Superior temporal gyrus (tissue), 1 donor: ENCODE measurements at regions not wholly inside any gene's neighbourhood (a gene's known extent, or its start where the extent isn't known, plus 50 kb on each side); places are given as distances from the start of the nearest gene placed in this dataset.
"Not testable (repeated sequence)": the region's sequence is repeated elsewhere in the genome, so short reads cannot be mapped to it uniquely, and the experiment has no call there.

Source experiments
- DNase-seq: peaks from one replicate; pipeline ENCODE4 v3.0.0-alpha.2; 2016; ENCODE audit errors: extremely low spot score

DNA sequence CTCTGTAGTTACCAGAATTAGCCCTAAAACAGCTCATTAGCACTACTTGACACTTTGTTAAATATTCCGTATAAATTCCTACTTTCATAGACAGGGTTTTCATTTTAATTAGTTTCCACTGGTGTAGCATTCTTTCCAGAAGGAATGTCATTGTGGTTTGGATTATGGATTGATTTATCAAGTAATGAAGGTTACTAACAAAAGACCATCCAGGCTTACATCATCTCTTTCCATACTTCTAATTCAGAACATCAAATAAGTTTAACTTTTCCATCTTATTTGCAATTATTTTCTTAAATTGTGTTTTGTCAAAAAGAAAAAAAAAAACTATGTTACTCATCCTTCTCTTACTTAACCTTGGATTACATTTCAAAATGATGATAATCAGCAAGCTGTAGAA lies 231.8 kb upstream of the SPOPL start:
- no peak for DNase-seq

DNA sequence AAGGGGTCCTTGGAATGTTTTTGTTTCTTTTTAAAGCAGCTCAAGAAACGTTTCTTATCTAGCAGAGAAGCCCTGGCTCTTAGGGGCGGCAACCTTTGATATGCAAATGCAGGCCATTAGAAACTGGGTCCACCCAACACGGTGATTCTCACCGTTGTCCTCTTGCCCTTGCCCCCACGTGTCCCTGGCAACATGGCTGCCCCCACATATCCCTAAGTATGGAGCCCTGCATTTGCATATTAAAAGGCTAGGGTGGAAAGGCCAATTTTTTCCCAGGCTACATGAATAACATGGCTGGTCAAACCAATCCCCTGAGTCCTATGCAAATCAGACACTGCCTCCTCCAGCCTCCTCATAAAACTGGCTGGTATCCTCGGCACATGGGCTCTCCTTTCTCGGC lies 230.1 kb upstream of the SPOPL start:
- DNase-seq = no peak

DNA sequence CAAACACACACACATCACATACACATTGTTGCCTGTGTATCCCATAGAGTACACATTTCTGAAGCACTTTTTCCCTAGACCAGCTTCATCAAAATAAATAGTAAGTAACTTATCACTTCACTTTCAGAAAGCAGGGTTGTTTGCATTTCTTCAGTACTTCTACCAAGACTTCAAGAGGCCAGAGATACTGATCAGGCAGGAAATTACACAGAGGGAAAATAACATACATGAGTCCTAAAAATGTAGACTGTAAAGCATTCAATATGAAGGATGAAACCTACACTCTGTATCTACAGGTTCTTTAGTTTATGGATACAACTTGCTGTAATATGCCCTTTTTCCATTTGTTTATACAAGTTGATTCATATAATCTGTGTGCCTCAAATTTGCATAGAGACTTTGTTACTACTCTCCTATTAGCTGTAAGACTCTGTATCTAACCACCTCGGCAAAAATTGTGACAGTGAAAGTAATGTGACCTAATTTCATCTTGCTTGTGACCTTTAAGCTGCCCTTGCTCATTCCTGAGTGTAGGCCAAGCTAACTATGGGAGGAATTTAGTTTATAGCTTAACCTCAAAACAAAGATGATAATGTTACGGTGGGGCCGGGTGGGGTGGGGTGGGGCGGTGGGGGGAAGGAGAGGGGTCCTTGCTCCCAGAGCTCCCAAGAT lies 228.9 kb upstream of the SPOPL start:
- DNase-seq = no peak

DNA sequence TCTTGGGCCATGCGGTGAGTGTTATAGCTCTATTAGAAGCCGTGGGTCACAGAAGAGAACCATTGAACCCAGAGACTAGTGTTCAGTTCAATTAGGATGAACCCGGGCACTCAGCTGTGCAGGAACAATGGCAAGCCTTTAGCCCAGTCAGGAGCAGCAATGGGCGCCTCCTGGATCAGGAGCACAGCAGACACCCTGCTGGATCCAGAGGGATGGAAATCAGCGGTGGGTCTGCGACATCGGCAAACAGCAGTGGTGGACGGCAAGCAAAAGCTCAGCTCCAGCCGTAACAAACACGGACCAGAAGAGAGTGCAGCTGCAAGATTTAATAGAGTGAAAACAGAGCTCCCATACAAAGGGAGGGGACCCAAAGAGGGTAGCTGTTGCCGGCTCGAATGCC lies 228.3 kb upstream of the SPOPL start:
- not testable (repeated sequence) for DNase-seq

DNA sequence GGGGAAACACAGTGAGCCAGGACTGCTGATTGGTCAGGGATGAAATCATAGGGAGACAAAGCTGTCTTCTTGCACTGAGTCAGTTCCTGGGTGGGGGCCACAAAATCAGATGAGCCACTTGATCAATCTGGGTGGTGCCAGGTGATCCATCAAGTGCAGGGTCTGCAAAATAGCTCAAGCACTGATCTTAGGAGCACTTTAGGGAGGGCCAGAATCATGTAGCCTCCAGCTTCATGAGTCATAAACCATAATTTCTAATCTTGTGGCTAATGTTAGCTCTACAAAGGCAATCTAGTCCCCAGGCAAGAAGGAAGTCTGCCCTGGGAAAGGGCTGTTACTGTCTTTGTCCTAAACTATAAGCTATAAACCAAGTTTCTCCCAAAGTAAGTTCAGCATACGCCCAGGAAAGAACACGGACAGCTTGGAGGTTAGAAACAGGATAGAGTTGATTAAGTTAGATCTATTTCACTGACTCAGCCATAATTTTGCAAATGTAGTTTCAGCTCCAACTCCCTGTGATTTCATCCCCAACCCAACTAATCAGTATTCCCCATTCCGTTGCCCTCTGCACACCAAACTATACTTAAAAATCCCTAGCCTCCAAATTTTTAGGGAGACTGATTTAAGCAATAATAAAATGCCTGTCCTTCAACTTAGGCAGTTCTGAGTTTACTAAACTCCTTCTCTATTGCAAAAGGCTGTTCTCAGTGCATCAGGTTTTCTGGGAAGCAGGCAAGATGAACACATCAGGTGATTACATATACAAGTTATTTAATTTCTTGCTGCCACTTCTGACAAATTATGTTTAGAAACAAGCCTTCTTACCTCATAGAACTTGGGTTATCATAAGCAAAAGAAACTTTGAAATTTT lies 226.9 kb upstream of the SPOPL start:
- no peak for DNase-seq

DNA sequence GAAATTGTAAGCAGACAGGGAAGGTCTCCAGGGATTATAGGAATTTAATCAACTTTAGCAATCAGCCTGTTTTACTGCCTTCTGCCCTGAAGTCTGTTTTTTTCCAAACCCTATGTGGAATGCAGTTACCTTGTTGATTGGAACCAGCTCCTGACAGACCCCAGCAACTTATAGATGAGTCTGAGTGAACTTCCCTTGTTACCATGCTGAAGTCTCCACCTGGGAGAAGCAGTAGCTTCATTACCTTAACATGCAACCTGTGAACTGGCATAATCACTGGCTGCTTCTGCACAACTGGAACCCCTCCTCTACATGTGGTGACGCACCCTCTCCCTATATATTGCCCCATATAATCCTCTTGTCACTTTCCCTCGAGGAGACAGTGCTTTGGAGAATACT lies 226.3 kb upstream of the SPOPL start:
- DNase-seq = no peak

DNA sequence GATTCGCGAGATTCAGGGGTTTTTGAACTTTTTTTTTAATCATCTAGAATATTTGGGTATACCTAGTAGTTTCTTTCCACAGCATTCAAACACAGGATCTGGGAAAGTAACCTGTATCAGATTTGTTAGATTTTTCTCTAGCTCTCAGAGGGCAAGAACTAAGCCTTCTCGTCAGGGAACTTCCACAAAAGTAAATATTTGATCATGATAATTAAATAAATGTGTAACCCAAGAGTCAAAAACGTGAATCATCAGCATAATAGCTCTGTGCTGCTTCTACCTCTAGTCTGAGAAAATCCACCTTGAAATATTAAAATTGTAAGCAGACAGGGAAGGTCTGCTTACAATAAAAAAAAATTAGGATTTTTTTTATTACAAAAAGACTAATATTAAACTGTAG lies 225.7 kb upstream of the SPOPL start:
- DNase-seq = no peak

DNA sequence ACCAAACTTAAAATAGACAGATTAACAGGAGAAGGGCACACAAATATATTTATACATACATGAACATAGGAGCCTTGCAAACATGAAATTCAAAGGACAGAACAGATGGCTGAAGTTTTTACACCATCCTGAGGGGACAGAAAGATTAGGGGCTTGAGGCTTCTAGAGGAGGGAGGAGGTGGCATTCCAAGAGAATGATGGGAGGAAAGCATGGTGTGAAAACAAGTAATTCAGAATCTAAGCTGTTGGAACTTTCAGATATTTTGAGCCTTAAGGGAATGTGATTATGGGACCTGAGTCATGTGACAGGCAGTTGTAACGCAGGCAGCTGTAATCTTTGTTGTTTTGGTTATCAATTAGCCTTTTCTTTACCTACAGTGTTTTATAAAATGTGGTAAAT lies 225.2 kb upstream of the SPOPL start:
- no peak for DNase-seq

DNA sequence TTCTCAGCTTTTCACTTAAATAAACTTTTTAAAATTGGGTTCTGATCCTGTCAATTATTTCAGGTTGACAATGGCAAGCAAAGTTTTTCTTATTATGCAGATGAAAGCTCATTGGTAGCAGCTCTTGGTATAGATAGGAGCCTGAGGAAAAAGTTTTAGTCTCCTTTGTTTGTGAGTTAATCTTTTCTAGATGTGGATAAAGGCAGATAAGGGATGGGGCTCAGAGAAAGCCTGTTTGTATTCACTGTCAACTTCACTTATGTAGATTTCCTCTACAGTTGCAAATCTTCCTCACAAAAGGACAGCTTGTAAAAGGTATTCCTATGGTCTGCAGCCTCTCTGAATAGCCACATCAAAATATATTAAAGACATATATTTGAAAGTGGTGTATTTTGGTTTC lies 224.5 kb upstream of the SPOPL start:
- no peak for DNase-seq

DNA sequence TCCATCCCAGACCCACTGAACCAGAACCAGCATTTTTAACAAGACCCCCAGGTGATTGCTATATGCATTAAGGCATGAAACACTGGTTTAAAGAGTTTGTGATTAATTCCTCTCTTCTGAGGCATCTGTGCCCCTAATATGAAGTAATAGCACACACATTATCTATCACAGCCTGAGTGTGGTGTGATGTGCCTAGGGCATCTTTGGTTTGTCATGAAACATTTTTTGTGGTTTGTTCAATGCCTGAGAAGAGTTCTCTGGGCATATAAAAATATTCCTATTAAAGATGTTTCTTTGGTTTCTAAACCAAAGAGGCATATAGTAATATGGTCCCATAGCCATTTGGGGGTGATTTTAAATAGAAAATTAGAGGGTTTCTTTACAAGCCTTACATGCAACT lies 221.7 kb upstream of the SPOPL start:
- DNase-seq = no peak

DNA sequence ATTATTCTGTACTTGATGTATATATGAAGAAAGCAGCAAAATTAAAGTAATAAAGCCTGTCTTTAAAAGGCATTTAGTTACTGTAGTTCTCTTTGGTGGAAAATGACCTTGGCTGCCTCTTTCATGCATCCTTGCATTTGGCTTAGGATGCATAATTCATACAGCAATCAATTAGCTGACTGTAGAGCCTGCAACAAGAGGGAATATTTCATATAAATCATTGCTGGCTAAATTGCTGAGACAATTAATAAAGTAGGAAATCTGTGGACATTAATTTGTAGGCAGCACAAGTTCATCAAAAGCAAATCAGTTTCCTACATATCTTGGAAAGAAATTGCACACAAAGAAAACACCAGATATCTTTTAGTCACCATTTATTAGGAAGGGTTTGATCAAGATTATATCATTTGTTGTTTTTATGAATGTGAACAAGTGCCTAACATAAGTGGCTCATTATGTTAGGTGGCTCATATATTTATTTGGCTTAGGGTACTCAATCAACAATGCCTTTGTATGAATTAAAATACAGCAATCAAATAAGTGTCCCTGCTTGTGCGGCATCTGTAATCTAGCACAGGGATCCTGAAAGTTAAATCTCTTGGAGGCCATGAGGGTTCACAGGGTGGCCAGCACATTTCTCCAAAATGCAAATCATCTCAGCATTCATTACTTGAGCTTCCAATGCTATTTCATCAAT lies 220.4 kb upstream of the SPOPL start:
- no peak for DNase-seq

DNA sequence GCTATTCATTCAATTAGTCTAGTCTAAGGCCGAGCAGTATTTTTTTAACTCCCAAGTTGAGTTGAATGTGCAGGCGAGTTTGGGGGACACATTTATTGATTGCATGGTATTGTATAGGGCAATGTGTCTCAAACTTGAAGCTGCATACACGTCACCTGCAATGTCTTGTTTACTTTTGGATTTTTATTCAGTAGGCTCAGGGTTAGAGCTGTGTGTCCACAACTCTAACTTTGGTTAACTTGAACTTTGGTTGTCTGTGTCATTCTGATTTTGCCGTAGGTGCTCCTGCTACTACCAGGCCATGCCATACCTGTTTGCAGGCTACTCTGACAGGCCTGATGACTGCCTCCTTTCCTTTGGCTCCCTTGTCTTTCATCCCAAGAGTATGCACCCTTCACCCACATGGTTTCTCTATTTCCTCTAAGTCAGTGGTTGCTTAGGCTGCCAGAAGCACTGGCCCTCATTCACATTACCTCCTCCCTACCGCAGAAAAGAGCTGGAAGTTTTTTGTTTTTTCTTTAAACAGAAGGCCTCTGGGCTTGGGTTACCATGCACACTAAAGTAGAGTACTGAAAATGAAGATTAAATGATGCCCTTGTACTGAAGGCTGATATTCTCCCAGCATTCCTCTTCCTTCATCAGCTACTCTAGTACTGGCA lies 219.4 kb upstream of the SPOPL start:
- DNase-seq = no peak

DNA sequence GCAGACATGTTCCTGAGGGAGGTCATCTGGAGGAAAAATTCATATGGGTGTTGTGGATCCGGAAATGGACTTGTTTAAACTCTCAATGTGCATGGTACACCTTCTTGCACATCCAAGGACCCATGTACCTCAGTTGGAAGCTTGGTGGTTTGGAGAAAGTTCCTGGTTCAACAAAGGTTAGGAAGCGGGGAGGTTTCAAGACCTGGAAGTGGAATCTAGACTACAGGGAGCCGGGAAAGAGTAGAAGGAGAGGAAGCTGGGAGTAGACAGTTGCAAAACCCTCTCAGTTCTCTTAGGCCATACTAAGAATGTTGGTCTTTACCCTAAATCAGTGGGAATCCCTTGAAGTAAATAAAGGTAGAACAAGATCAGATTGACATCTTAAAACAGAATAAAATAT lies 209.8 kb upstream of the SPOPL start:
- no peak for DNase-seq

DNA sequence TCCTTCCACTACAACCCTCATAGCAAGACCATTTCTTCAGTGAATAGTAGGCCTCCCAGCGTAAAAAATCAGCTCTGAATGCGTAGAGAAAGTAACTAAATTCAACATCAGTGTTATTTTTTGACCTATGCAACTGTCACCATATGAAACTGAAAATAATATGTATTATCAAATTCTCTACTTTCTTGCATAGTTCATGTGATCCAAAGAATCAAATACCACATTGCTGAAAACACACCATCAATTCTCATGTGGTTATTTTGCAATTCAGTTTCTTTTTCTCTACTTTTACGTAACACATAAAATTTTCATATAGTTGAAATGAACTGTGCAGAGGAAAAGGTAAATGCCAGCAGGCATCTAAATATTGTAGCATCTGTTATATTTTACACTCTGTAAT lies 208.5 kb upstream of the SPOPL start:
- no peak for DNase-seq

DNA sequence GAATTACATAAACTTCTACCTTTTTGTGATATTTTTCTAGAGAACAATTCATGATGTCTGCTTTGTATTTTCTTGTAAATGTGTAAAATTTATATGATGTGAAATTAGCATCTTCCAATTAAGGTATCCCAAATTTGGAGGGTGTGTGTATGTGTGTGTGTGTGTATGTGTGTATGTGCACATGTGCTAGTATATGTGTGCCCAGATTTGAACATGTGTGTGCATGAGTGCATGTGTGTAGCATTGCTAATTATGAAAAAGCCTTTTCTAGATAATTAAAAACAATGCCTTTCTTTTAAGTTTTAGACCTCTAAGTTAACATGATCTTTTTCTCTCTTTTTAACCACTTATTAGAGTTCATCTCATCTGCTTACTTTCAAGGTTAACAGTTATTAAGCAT lies 208.0 kb upstream of the SPOPL start:
- DNase-seq = no peak

DNA sequence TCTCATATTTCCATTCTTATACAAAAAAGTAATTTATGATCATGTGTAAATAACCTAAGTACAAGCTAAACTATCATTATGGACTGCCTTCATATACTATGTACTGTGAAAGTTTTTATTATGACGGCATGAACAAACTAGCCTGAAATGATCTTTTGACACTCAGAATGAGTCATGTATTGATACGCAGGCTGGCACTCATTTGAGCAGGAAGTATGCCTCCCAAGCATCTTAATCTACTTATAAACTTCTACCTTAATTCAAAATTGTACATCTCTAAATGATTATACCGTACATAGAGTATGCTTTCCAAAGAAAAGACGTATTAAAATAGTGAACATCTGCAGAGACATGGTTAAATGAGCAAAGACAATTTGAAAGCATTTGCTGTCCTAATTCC lies 207.1 kb upstream of the SPOPL start:
- no peak for DNase-seq

DNA sequence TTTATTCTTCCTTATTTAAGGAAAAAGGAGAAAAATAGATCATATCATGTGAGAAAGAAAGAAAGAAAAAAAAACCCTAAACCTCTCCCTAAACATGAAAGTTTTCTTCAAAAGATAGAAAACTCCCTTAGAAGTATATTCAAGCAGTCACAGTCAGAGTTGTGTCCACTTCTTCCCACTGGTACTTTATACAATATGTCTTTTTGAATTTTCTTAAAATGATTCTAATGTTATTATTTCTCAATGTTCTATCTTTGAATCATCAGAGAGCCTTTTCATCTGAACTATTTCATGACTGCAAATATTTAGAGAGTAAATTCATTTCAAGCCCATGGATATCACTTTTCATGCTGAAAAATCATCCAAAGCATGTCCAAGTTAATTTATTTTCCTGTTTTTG lies 205.2 kb upstream of the SPOPL start:
- DNase-seq = no peak

DNA sequence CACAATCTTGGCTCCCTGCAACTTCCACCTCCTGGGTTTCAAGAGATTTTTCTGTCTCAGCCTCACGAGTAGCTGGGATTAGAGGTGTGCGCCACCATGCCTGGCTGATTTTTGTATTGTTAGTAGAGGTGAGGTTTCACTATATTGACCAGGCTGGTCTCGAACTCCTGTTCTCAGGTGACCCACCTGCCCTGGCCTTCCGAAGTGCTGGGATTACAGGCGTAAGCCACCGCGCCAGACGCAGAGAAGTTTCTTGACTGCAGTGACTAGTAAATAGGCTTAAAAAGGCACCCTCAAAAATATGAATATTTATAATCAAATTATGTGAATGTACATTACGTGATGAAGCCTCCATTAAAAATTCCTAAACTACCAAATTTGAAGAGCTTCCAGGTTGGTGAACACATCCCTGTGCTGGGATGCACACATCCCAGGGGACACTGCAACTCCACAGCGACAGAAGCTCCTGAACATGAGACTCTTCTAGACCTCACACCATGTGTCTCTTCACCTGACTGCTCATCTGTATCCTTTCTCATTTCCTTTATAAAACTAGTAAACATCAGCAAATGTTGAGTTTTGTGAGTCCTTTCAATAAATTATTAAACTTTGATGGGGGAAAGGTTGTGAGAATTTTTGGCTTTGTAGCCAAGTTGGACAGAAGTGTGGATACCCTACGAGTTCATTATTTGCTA lies 203.3 kb upstream of the SPOPL start:
- DNase-seq = no peak

DNA sequence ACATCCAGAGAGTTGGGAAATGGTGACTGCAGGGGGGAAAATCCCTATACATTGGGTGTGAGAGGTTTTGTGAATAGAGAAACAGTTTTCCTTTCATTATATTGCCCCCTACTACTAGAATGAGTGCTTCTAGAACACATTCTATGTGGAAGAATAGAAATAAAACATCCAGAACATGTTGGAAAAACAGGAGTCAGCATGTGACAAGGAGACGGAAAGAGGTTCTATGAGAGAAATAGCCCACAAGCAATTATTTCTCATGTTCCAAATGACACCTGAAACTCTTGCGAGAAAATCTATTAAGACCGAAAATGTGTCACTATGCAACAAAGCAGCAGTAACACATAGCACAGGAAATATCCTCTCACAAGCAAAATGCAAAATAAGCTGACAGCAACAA lies 202.7 kb upstream of the SPOPL start:
- no peak for DNase-seq

DNA sequence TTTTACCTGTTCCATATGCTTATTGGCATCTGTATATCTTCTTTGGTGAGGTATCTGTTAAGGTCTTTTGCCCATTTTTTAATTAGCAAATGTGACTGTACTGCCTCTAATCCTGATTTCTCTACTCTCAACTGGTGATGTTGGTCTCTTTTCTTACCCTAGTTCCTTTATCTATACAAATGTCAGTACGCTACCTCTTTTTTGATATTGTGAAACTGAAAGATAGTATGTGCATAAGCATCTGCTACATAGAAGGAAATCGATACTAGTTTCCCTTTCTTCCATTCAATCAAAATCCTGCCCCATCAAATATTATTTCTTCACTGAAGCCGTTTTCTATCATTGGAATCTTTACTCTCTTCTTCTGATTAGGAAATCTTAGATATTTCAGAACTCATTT lies 194.9 kb upstream of the SPOPL start:
- DNase-seq = no peak

DNA sequence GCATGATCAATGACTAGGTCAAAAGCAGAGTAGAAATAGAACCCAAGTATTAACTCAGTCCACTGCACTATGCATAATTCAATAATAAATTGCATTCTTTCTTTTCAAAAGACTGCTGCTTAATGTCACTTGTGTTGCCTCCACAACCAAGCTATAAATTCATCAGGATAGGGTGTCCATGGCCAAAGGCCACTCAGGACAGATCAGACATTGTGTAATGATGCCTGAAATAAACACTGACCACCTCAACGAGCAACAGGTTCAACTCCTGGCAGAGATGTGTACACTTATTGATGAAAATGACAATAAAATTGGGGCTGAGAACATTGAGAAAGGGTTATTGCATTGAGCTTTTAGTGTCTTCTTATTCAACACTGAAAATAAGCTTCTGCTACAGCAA lies 194.5 kb upstream of the SPOPL start:
- DNase-seq = no peak

DNA sequence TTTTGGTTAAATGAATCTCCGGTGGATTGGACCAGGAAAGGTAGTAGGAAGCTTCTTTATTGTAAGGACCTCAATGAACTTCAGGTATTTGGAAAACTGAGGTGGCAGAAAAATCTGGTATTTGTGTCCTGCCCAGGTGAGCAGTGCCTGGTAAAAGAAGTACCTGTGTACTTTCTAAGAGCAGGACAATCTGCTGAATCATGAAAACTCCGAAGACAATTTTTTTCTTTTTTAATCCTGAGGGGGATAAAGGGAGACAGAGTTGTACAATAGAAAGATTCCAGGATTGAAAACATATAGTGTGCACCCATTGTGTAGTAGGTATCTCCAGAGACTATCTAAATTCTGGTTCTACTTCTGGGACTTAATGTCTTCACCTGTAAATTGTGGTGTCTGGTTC lies 191.8 kb upstream of the SPOPL start:
- no peak for DNase-seq
